ENCODE measurements at regions not wholly inside any gene's neighbourhood (a gene's known extent, or its start where the extent isn't known, plus 50 kb on each side); places are given as distances from the start of the nearest gene placed in this dataset.

- TF ChIP-seq, protein P1, sequence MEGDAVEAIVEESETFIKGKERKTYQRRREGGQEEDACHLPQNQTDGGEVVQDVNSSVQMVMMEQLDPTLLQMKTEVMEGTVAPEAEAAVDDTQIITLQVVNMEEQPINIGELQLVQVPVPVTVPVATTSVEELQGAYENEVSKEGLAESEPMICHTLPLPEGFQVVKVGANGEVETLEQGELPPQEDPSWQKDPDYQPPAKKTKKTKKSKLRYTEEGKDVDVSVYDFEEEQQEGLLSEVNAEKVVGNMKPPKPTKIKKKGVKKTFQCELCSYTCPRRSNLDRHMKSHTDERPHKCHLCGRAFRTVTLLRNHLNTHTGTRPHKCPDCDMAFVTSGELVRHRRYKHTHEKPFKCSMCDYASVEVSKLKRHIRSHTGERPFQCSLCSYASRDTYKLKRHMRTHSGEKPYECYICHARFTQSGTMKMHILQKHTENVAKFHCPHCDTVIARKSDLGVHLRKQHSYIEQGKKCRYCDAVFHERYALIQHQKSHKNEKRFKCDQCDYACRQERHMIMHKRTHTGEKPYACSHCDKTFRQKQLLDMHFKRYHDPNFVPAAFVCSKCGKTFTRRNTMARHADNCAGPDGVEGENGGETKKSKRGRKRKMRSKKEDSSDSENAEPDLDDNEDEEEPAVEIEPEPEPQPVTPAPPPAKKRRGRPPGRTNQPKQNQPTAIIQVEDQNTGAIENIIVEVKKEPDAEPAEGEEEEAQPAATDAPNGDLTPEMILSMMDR (IDR thresholded peaks at IDR 0.05; ENCODE audit: insufficient read depth, low read depth, low read length), result no peak
- DNase-seq (ENCODE audit: low read depth), result no peak
- H3K4me3 ChIP-seq (ENCODE audit: low read depth, low read length), result no peak overlapping the region
Observed at GRCh38 chr12:25372969-25373817, 122.5 kb upstream of the KRAS start.

DNA sequence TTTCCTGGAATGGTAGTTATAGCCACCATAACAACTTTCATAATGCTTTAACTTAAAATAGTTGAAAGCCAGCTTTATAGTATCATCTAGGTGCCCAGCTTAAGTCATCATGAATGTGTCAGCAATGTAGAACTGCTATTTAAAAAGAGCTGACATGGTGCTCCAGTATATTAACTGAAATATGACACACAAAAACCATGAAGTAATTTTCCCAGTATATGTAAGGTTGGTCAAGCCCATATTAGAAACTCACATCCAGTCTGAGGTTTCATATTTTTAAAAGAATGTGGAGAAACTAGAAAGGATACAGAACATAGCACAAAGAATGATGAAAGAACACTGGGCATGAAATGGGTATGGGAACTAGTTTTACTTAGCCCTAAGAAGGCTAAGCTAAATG lies 121.3 kb upstream of the KRAS start:
- TF ChIP-seq, protein P1 (IDR thresholded peaks at IDR 0.05; ENCODE audit: insufficient read depth, low read depth, low read length), result no peak
- H3K4me3 ChIP-seq (ENCODE audit: low read depth, low read length), result no peak overlapping the region
- no peak for DNase-seq (ENCODE audit: low read depth)

GRCh38 chr12:25368557-25368956 lies 117.8 kb upstream of the KRAS start:
- TF ChIP-seq, protein P1 (IDR thresholded peaks at IDR 0.05; ENCODE audit: insufficient read depth, low read depth, low read length), result no peak
- no peak overlapping the region for H3K4me3 ChIP-seq (ENCODE audit: low read depth, low read length)
- no peak for DNase-seq (ENCODE audit: low read depth)

GRCh38 chr12:25366122-25366521 lies 115.4 kb upstream of the KRAS start:
- TF ChIP-seq, protein P1 (IDR thresholded peaks at IDR 0.05; ENCODE audit: insufficient read depth, low read depth, low read length), result no peak
- no peak overlapping the region for H3K4me3 ChIP-seq (ENCODE audit: low read depth, low read length)
- DNase-seq (ENCODE audit: low read depth), result no peak

GRCh38 chr12:25365340-25365730 lies 114.6 kb upstream of the KRAS start:
- TF ChIP-seq, protein P1 (IDR thresholded peaks at IDR 0.05; ENCODE audit: insufficient read depth, low read depth, low read length), result no peak

GRCh38 chr12:25364529-25365339 lies 114.0 kb upstream of the KRAS start:
- TF ChIP-seq, protein P1 (IDR thresholded peaks at IDR 0.05; ENCODE audit: insufficient read depth, low read depth, low read length), result no peak
- DNase-seq (ENCODE audit: low read depth), result no peak

More at GRCh38 chr12:25365340-25365730, 114.6 kb upstream of the KRAS start:
- no peak for DNase-seq (ENCODE audit: low read depth)
- no peak overlapping the region for H3K4me3 ChIP-seq (ENCODE audit: low read depth, low read length)

More at GRCh38 chr12:25364529-25365339, 114.0 kb upstream of the KRAS start:
- H3K4me3 ChIP-seq (ENCODE audit: low read depth, low read length), result no peak overlapping the region

Data from fibroblast of villous mesenchyme (primary cell).